ENCODE measurements at regions not wholly inside any gene's neighbourhood (a gene's known extent, or its start where the extent isn't known, plus 50 kb on each side); places are given as distances from the start of the nearest gene placed in this dataset.

DNA sequence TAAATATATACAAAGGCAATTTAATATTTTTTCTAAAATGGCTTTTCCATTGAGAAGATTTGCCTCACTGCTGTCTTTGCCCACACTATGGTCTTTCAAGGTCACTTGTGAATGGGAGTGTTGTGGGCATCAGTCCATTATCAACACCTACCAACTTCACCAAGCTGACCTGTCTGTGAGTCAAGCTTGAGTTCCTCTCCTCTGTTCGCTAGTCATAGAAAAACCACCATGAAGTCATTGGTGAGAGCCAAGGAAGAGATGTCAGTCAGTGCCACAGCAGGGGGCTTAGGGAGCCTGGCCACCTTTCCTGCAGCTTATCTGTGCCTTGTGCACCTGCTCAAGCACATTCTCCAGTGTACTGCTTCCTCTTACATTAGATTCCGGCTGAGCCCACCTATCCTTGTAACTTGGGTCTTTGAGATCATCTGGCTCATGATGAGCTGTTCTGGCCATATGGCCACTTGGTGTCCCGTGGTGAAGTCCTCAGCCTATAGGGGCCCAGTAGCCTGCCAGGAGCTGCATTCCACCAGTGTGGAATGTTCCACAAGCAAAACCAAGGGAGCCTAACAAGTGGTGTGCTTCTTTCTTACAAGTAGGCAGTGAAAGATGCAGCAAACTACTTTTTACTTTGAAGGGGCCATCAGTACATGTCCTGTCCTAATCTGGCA, 80.8 kb upstream of the C12orf71 start:
- TF ChIP-seq EGR1 (IDR thresholded peaks at IDR 0.05) (no peak), ZBTB7A (IDR thresholded peaks at IDR 0.05; ENCODE audit: low read depth) (no peak)
